GM19467 (cell line): ENCODE measurements at regions not wholly inside any gene's neighbourhood (a gene's known extent, or its start where the extent isn't known, plus 50 kb on each side); places are given as distances from the start of the nearest gene placed in this dataset.
"Not testable (repeated sequence)": the region's sequence is repeated elsewhere in the genome, so short reads cannot be mapped to it uniquely, and the experiment has no call there.

Experiments
- ATAC-seq: cut with Tn5 transposase; IDR thresholded peaks from one replicate; pipeline ENCODE4 v1.9.1; 2021; ENCODE audit warnings: mild to moderate bottlenecking, moderate library complexity; ENCODE audit not compliant: unreplicated experiment

DNA sequence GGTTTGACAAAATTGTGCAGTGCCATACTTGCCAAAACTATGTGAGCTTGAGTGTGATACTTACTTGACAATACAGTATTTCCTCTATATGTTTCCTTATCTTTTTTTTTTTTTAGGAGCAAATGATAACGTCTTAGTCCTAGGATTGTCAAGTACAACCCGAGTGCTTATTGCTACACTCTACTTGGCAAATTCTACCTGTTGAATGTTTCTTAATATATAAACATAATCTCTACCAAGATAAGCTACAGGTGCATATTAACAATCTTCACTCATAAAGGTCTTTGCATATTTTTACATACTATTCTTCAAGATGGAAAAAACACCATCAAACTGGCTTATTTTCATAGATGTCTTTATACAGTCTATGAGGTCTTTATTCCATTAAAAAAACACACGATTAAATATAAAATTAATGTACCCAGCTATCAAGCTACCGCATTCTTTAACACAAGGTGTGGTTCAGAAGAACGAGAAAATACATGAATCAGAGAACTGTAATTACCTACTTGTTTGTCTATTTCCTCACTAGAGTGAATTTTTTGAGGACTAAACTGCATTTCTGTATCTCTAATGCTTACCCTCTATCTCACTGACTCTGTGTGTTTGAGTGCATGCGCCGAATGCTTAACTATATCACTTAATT is 76.1 kb upstream of the PDSS1 start:
- ATAC-seq: no peak

DNA sequence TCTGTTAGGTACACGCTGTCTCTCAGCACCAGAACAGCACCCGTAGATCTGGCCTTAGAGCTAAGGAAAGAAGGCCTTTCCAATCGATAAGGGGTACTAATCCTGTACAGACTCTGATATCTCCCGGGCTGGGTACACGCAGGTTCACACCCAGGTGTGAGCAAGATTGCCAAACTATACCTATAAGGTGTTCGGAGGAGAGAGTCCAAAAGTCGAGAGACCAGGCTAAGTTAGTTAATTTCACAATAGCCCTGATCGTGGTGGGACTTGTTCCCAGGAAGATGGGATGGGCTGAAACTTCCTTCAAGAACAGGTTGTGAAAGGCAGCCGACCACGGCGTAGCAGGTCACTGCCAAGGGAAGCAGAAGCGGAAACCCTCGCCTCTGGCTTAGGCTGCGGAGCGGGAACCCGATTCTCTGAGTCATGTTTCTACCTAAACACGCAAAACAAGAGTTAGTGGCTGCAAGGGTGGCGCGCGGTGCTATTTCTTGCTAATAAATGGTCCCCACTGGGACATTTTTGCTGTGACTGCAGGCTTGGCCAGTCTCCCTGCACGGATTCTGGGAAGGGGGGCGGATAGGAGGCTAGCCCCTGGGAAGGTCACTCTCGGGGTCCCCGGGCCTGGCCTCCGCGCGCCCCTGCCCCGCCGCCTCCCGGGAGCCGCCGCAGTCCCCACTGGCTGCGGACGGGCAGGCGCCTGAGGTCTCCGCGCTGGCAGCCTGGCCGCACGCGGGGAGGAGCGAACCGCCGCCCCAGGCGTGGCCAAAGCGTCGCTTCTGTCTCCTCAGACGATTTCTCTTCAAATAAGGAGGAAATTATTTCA is 75.4 kb upstream of the PDSS1 start:
- no peak for ATAC-seq

DNA sequence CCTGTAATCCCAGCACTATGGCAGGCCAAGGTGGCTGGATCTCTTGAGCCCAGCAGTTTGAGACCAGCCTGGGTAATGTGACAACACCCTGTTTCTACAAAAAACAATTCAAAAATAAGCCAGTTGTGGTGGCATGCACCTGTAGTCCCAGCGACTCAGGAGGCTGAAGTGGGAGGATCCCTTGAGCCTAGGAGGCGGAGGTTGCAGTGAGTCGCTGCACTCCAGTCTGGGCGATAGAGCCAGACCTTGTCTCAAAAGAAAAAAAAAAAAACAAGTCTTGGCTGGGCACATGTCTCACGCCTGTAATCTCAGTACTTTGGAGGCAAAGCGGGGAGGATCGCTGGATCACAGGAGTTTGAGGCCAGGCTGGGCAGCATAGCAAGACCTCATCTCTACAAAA is 74.6 kb upstream of the PDSS1 start:
- ATAC-seq: no peak

DNA sequence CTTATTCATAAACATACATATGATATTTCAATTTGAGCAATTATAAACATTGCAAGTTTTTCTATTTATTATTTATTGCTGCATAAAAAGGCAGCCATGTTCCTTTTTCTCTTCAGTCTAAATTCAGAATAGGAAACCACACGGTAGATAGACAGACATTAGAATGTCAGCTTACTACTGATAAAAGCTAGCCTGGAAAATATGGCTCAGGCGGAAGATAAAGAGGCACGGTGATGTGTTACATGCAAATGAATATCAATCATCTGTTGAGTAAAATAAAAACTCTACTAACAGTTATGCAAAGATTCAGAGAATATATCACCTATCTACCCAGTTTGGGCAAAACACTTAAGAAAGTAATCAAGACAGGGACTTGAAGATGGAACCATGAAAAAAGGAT is 73.5 kb upstream of the PDSS1 start:
- no peak for ATAC-seq

DNA sequence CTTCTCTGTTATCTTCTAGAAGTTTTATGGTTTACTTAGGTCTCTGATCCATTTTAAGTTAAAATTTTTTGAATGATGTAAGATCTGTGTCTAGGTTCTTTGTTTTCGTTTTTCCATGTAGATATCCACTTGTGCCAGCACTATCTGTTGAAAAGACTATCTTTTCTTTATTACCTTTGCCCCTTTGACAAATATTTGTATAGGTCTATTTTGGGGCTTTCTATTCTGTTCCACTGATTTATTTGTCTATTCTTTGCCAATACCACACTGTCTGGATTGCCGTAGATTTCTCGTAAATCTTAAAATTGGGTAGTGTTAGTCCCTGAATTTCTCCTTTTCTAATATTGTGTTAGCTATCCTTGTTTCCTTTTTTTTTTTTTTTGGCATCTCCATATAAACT is 71.4 kb upstream of the PDSS1 start:
- no peak for ATAC-seq

DNA sequence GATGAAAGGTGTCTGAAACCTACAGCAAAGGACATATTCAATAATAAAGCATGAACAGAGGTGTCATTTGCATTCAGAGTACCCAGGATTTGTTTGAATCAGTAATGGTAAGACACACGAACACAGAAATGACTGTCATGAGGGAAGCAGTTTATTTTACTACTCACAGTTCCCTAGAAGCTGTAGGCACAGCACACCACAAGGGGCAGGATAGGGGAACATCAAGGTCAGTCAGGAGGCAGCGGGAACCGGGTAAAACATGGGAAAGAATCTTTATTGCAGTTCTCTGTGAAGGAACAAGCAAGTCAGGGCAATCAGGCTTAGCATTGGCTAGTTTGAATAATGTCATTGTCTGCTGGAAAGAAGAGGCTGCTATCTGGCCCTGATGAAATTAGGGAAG is 70.2 kb upstream of the PDSS1 start:
- no peak for ATAC-seq

DNA sequence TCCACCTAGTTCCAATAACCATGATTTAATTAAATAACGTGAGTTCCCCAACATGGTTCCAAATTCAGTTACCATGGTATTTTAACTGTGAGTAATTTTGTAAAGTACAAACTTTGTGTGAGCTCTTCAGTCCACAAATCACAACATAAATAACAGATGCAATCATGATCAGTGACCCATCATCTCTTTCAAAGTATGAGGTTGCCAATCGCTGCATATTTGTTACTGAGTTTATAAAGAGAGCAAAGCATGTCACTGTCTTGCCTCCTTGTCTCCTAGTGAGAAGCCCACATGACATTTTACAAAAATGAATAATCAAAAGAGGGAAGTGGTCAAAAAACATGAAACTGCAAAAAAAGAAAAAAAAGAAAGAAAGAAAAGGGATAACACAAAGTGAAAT is 69.1 kb upstream of the PDSS1 start:
- peak; percentile 59 for ATAC-seq

DNA sequence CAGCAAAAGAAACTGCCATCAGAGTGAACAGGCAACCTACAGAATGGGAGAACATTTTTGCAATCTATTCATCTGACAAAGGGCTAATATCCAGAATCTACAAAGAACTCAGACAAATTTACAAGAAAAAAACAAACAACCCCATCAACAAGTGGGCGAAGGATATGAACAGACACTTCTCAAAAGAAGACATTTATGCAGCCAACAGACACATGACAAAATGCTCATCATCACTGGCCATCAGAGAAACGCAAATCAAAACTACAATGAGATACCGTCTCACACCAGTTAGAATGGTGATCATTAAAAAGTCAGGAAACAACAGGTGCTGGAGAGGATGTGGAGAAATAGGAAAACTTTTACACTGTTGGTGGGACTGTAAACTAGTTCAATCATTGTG is 65.3 kb upstream of the PDSS1 start:
- not testable (repeated sequence) for ATAC-seq

DNA sequence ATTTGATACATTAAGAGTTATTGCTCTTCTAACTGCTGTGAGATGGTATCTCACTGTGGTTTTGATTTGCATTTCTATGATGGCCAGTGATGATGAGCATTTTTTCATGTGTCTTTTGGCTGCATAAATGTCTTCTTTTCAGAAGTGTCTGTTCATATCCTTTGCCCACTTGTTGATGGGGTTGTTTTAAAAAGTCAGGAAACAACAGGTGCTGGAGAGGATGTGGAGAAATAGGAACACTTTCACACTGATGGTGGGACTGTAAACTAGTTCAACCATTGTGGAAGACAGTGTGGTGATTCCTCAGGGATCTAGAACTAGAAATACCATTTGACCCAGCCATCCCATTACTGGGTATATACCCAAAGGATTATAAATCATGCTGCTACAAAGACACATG is 63.4 kb upstream of the PDSS1 start:
- not testable (repeated sequence) for ATAC-seq

DNA sequence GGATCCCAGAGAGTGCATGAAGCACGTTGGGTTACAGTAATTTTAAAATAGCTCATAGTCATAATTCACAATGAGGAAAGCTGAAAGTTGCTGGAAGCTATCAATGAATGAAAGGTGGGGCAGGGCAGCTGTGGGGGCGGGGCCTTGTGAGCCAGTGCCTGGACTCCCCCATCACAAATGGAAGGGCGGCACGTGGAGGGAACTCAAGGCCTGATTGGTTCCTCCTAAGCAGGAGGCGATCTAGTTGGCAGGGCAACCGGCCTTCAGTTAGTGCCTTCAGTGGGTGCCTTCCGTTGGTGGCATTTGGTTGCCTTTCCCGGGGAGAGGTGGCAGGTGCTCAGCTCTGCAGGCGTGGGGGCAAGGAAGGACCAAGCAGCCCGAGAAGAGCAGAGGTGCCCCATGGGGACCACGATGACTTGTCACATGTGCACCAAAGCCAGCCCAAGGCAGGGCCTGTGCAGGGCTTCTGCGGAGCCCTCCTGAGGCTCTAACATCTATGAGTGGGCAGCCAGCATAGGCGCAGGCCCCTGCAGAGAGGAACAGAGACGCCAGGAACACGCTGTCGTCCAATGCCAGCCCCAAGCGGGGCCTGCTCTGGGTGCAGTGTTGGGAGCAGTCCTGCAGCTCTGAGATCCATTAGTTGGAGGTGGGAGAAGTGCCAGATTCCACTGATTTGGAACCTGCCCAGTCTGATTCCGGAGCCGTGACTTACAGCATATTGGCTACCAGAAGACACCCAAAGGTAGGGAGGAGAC is 59.8 kb upstream of the PDSS1 start:
- ATAC-seq: no peak

DNA sequence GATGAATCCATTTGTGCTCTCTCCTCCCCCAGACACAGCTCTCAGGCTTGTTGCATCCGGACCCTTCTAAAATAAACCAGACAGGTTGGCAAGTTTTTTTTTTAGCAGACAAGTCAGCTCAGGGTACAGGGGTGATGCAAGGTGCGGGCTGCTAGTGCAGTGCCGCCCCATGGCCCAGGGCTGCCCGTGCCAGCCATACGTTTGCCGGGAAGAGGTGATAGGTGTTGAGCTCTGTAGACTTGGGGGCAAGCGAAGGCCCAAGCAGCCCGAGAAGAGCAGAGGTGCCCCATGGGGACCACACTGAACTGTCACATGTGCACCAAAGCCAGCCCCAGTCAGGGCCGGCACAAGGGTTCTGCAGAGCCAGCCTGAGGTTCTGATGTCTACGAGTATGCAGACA is 57.1 kb upstream of the PDSS1 start:
- ATAC-seq: no peak

DNA sequence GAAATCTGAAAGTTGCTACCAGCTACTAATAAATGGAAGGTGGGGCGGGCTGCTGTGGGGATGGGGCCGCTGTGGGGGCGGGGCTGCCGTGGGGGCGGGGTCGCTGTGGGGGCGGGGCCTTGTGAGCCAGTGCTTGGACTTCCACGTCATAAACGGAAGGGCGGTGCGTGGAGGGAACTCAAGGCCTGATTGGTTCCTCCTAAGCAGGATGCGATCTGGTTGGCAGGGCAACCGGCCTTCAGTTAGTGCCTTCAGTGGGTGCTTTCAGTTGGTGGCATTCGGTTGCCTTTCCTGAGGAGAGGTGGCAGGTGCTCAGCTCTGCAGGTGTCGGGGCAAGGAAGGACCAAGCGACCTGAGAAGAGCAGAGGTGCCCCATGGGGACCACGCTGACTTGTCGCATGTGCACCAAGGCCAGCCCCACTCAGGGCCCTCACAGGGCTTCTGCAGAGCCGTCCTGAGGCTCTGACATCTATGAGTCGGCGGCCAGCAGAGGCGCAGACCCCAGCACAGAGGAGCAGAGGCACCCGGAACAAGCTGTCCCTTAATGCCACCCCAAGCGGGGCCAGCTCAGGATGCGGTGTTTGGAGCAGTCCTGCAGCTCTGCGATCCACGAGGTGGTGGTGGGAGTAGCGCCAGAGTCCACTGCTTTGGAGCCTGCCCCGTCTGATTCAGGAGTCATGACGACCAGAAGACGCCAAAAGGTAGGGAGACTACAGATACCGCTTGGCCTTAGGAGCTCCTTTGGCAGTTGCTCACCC is 54.4 kb upstream of the PDSS1 start:
- ATAC-seq: no peak

DNA sequence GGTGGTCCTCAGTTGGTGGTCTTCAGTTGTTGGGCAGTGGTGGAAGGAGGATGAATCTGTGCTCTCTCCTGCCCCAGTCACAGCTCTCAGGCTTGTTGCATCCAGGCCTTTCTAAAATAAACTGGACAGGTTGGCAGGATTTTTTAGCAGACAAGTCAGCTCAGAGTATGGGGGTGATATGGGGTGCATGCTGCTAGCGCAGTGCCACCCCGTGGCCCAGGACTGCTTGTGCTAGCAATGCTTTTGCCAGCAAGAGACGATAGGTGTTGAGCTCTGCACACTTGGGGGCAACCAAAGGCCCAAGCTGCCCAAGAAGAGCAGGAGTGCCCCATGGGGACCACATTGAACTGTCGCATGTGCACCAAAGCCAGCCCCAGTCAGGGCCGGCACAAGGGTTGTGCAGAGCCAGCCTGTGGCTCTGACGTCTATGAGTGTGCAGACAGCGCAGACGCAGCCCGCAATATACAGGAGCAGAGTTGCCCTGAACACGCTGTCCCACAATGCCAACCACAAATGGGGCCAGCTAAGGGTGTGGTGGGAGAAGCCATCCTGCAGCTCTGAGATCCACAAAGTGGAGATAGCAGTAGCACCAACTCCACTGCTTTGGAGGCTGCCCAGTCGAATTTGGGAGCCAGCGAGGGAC is 49.8 kb upstream of the PDSS1 start:
- ATAC-seq: no peak
